Left ventricle myocardium superior (tissue), 1 donor: ENCODE measurements at regions not wholly inside any gene's neighbourhood (a gene's known extent, or its start where the extent isn't known, plus 50 kb on each side); places are given as distances from the start of the nearest gene placed in this dataset.
"Not testable (repeated sequence)": the region's sequence is repeated elsewhere in the genome, so short reads cannot be mapped to it uniquely, and the experiment has no call there.

Experiments used
- ATAC-seq: fragments of 200-7000 bp; cut with Tn5 transposase; one replicate; pipeline ENCODE4 v1.9.1; 2020; ENCODE audit warnings: mild to moderate bottlenecking, moderate library complexity
- DNase-seq: peaks from one replicate; pipeline ENCODE4 v3.0.0-alpha.2; 2020
- intact Hi-C: fragments of 100-400 bp; cut with micrococcal nuclease; formaldehyde crosslinking; loops from one replicate; pipeline ENCODE4 v1.11.0; 2022
- donor health status: DM: no; HTN: yes; CAD: no; lungs with severe emphysema.

DNA sequence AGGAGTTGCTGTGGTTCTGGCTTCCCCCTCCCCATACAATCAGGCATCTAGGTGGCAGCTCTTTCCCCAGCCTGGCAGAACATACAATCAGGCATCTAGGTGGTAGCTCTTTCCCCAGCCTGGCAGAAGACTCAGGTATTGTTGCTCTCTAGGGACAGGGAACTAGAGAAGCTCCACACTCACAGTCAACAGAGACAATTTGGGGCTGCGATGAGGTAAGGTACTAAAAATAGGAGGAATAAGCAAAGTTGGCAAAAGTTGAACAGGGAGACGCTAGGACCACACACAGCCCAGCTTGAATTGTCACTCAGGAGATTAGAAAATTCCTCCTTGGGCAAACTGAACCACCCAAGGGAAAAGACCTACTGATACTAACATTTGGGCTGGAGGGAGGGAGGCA lies 315.5 kb upstream of the CDH5 start:
- intact Hi-C loops, result no loop called here
- DNase-seq, result no peak
- peak; percentile 25 for ATAC-seq

DNA sequence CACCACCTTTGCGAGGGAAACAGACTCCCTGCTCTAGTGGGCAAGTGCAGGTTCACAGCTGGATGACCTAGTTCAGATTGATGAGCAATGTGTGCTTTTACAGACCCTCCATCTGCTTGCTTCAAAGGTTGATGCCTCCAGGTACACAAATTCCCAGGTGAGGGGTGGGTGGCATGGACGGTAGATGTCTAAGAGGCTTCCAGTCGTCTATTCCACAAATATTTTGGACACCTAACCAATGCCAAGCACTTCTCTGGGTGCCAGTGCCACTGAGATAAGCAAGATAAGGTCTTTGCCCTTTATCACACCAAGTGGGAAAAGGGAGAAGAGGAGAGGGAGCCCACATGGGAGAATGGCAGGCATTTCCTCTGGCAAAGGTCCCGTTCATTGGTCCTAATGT lies 316.6 kb upstream of the CDH5 start:
- DNase-seq, result no peak
- no peak for ATAC-seq
- intact Hi-C loops, result no loop called here

DNA sequence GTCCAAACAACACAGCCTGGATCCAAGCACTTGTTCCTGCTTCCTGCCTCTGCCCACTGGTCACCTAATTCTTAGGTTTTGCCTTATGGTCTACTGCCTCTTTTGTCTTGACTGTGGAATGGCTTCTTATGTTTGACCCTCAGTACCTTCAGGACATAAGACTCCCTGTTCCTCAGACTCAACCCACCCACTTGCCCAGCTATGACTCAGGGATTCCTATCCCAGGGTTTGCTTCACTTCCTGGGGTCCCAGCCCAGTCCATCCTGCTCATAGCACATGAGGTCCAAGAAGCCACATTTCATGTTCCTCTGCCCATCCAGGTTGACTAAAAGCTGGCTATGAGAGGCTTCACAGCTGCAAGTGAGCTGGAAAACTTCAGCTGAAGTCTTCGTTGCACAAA lies 320.9 kb upstream of the CDH5 start:
- ATAC-seq, result no peak
- intact Hi-C loops, result no loop called here
- no peak for DNase-seq

DNA sequence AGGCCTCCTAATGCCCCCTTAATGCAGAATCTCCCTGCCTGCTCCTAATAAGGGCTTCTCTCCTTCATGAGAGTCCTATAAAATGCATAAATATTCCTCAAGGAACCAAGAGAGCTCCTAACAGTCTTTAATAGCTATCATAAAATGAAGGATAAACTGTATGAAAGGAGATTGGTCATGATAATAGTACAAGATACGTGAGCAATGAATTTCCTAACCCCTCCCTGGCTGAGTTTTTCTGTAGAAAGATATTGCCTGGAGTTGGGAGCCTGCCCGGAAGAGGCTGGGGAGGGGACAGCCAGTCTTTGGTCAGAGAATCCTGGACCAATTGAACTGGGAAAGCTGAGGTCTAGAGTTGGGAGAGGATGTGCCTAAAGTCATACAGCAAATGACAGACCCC lies 321.9 kb upstream of the CDH5 start:
- intact Hi-C loops, result no loop called here
- ATAC-seq, result no peak

DNA sequence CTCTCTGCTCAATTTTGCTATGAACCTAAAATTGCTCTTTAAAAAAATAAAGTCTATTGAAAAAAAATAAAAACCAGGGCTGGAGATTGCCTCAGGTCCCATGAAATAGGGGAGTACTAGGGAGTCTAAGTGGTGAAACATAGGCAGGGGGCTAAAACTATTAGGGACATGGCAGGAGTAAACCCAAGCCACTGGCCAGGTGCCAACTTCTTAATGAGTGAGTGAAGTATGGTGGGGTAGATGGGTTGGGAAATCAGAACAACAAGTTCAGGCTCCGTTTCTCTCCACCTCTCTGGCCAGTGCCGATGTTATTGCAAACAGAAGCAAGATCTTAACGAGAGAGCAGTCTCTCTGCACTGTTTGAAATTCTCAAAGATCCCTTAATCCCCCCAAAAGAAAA lies 322.4 kb upstream of the CDH5 start:
- ATAC-seq (no peak), DNase-seq (no peak)
- intact Hi-C loops, result no loop called here

More for the DNA sequence above, 321.9 kb upstream of the CDH5 start:
- no peak for DNase-seq

DNA sequence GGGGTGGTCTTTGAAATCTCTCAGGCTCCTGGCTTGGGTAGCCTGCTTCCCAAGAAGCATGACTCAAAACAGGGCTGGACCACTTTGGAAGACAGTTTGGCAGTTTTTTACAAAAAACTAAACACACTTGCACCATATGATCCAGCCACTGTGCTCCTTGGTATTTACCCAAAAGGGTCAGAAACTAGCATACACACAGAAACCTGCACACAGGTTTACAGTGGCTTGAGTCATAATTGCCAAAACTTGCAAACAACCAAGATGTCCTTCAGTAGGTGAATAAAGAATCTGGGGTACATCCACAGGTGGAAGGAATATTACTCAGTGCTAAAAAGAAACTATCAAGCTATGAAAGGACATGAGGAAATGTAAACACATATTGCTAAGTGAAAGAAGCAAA lies 323.2 kb upstream of the CDH5 start:
- no peak for ATAC-seq
- no peak for DNase-seq
- intact Hi-C loops, result no loop called here

DNA sequence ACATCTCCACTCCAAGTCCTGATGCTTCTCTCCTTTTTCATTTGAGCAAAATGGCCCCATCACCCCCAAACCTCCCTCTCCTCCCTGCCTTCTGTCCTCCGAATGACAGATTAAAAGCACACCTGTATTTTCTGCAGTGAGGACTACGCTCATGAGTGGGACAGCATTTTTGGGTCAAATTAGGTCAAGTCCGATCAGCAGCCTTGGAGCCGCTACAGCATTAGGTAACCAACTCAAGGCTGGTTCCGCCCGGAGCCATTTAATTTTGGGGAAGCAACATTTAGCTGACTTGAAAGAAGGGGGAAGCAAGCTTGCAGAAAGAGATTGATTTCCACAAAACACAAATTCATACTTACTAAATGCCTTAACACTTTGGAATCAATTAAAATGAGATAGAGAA lies 324.1 kb upstream of the CDH5 start:
- ATAC-seq (no peak), DNase-seq (no peak)
- intact Hi-C loops, result no loop called here

DNA sequence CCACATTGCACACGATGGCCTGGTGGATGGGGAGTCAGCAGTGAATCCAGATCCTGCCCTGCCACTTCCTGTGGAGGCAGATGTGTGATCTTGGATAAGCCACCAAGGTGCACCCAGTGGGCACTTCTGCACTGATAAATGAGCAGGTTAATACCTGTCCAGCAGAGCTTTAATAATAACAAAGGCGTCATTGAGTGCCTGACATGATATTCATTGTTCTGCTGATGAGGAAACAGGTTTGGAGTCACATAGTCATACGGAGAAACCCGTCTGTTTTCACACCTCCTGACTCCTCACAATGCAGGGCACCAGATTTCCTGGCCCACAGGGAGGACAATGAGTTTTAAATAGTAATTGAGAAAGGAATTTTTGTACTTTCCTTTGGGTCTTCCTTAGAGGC lies 324.6 kb upstream of the CDH5 start:
- intact Hi-C loops, result no loop called here
- ATAC-seq (no peak), DNase-seq (no peak)

DNA sequence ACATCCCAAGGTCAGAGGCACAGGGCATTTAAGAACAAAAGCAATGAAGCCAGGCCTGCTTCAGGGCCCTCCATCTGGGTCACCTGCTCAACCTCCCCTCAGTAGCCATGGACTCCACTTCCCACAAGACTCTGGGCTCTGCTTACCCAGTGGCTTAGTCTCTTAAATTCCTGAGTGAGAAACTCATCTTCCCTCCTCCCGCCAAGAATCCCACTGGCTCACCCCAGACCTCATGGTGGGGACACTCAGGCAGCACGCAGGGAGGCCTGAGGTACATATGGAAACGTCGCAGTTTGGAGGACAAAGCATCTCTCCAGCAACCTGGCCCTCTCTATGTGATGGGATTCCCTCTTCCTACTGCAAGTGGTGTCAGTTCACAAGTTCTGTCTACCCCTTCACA lies 326.7 kb upstream of the CDH5 start:
- intact Hi-C loops, result no loop called here
- DNase-seq (no peak), ATAC-seq (no peak)

DNA sequence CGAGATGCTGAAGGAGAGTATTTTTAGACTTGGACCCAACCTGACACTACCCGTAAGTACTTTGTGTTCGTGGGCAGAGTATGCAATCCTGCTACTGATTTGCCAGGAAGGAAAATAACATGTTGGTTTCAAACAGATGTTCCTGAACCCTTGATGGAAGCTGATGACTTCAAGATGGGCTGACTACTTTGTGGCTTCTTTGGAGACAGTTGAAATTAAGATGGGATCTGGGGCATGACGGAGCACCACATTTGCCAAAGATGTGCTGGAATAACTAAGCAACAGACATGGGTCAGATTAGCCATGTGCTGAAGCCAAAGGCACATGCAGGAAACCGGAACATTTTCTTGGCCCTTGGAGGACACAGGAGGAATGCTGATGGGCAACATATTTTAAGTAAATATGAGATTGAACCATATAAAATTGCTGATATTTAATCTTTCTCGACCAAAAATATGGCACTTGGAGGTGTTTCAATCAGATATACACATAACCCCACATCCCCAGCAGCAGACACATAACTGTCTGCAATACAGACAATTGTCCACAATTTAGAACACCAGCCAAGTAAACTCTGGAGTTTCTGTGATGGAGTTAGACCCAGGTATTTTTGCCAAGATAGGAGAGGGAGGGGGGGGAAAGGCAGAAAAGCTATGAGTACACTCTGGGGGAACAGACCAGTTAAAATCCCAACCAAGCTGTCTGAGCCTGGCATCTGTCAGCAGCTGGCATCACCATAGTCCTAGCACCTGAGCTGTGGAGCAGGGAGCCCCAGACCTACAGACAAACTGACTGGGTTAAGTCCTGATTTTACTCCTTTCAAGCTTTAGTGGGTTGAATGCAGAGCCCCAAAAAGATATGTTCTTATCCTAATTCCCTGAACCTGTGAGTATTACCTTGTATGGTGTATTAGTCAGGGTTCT lies 329.4 kb upstream of the CDH5 start:
- DNase-seq (no peak), ATAC-seq (peak; percentile 81)
- intact Hi-C loops, result no loop called here

DNA sequence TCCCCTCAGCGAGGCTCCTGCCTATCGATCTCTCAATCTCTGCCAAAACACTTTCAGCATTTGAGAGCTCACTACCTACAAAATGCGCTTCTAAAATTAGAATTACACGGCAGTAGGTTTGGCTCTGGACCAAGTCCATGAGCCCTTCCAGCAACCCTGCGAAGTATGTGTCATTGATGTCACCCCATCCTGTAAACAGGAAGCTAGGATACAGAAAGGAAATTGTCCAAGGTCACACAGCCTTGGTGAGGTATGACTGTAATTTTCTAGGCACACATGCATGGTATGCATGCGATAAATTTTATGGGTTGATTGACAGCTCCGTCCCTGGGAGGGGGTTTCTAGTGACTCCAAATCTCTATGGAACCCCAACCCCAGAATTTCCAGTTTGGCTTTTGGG lies 330.3 kb upstream of the CDH5 start:
- ATAC-seq (peak; percentile 81), DNase-seq (no peak)
- intact Hi-C loops, result no loop called here

DNA sequence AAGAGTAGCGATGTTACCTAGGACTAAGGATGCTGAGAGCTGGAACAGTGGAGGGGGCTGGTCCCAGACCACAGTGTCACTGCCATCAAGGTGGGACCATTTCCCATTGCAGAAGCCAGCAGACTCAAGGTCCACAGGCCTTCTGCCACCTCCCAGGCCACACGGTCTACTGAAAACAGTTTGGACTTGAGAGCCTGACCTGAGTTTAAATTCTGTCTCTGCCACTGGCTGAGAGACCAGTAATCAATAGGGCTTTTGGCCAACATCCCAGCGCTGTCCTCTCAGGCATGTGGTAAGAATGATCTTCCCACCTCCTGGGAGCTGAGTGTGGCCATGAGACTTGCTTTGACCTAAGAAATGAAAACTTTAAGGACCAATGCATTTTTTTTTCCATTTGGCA lies 331.4 kb upstream of the CDH5 start:
- intact Hi-C loops, result no loop called here
- DNase-seq (no peak), ATAC-seq (no peak)

DNA sequence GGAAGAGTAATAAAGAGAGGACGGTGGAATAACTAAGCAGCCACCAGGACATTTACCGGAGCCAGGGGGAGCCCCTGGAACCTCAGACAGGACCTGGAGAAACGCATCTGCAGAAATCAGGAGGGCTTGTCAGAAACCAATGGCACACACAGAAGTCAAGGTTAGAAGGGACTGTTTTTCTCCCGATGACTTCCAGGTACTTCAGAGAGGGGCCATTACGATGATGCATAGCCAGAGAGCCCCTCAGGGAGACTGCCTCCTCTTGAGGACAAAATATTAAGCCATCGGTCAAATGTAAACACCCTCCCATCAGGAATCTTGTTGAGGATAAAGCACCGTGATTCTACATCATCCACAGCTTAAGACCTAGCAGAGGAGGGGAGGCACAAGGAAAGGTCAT lies 333.6 kb upstream of the CDH5 start:
- no peak for DNase-seq
- no peak for ATAC-seq
- intact Hi-C loops, result no loop called here

DNA sequence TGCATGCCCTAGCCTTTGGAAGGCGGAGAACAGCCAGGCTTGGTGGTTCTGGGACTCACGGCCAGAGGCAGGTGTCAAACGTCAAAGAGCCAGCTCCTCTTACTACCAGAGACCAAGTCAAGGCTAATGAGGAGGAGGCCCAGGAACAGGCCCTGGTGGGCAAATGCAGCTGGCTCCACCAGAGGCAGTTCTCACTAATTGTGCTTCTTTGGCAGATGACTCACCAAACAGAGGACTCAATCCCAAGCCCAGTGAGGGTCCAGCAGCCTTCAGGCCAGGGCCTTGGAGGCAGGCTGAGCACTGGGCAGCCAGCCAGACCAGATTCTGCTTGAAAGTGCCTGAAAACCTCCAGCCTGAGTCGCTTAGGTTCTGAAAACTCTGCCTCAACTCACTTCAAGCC lies 336.5 kb upstream of the CDH5 start:
- intact Hi-C loops, result no loop called here
- DNase-seq (peak; percentile 30), ATAC-seq (no peak)

DNA sequence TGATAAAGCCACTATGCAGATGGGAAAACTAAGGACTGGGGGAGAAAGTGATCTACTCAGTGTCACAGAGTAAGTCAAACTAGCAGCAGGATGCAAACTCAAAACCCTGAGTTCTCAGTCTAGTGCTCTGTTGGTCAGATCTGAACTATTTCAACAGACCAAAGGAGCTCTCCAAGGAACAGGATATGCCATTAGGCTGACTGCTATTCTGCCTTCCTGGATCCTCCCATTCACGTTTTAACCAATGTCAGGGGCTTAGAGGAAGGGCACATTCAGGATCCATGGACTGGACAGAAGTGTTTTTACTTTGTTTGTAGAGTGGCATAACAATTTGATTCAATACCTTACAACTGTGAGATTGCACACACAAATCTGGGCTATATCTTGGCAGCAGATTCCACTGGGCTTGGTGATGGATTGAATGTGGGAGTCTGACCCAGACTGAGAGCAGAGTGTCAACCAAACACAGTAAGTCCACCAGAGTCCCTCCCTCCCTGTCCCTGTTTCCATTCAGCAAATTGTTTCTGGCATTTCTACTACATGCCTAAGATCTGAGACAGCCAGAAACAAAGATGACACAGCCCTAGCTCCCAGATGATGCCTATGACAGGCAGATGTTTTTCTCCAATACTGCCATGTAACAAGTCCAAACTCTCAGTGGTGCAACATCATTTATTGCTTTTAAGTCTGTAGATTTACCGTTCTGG lies 337.8 kb upstream of the CDH5 start:
- intact Hi-C loops, result no loop called here

DNA sequence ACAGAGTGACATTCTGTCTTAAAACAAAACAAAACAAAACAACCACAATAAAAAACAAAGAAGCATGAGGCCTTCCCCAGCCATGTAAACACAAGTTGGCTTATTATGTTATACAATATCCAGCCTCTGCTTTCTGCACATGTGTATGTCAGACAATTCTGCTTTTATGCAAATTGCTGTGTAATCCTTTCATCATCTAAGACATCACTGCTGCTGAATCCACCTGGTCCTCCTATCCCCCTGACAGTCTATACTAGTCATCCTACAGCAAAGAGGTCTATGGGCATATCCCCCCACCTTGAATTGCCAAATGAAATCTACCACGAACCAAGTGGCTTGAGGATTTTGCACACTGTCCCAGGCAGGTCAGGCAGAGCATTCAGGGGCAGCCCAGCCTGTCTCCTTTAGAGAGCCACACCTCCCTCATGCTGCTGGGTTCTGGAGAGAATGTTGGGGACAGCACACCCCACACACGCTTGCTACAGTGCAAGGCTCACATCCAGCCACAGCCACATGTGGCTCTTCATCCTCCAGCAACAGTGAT lies 339.6 kb upstream of the CDH5 start:
- DNase-seq (no peak), ATAC-seq (no peak)
- intact Hi-C loops, result no loop called here

More for the DNA sequence above, 337.8 kb upstream of the CDH5 start:
- DNase-seq, result no peak
- peak; percentile 79 for ATAC-seq

DNA sequence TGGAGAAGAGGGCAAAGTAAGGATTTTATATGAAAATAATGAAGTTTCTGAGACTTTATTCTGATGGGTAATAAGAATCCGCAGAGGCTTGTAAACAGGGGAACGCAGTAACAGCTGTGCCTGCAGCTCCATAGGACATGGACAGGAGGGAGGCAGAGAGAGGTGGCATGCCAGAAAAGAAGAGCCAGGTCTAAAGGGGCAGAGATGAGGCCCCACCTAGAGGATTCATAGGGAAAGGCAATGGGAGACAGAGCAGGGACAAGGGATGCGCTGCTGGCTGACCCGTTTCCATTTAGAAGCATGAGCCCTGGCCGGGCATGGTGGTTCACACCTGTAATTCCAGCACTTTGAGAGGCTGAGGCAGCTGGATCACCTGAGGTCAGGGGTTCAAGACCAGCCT lies 340.3 kb upstream of the CDH5 start:
- intact Hi-C loops, result no loop called here
- DNase-seq, result no peak
- ATAC-seq, result peak; percentile 74

DNA sequence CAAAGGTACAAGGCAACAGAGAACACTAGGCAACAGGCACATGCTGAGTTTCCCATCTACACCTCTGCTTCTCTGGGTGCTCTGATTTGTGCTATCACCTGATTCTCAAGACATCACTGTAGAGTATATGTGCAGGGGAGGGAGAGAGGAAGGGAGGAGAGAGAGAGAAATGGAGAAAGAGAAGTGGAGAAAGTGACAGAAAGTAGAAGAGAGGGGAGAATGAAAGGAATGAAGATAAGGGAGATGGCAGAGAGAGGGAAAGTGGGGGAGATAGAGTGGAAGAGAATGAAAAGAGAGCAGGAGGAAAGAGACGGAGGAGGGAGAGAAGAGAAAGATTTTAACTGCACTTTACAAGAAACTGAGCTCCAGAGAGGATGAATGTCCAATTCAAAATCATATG lies 340.7 kb upstream of the CDH5 start:
- DNase-seq (no peak), ATAC-seq (no peak)
- intact Hi-C loops, result no loop called here

DNA sequence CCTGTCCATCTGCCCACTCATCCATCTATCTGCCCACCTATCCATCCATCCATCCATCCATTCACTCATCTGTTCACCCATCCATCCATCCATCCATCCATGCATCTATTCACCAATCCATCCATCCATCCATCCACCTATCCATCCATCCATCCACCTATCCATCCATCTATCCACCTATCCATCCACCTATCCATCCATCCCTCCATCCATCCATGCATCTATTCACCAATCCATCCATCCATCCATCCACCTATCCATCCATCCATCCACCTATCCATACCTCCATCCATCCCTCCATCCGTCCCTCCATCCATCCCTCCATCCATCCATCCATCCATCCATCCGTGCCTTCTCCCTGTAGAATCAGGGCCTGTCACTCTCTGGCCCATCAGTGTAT lies 341.9 kb upstream of the CDH5 start:
- DNase-seq, ATAC-seq, intact Hi-C loops: not testable (repeated sequence)

DNA sequence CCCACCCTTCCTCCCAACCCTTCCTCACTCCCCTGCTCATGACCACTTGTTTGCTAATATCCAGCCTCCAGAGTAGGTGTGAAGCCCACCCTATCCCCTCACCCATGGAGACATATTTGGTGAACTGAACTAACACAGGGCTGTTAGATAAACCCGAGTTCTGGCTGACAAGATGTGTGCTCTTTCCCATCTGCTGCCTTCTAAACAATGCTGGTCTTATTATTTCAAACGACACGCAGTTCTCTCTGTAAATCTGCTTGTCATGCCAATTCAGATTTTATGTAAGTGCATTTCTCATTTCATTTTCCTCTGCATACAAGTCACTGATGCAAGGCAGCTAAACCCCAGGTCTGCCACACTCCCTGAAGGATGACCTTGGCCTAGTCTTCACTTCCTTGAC lies 343.0 kb upstream of the CDH5 start:
- DNase-seq (no peak), ATAC-seq (no peak)
- intact Hi-C loops, result no loop called here

DNA sequence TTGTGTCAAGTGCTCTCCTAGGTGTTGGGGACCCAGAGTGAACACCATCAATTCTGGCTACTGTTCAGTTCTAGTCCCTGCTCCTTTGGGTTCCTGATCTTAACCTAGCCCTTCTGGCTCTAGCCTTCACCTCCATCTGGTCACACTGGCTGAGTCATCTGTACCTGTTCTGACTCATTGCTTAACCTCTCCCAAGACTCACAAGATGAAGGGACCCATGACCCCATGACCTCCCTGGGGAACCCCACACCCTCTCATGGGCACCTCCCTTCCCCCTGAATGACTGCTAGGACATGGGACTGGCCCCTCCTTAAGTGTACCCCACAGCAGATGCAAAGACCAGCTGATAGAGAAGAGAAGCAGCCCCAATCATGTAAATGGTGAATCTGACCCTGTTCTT lies 345.8 kb upstream of the CDH5 start:
- ATAC-seq (no peak), DNase-seq (no peak)
- intact Hi-C loops, result no loop called here
